Psoas muscle (tissue), 7 donors: ENCODE measurements at regions not wholly inside any gene's neighbourhood (a gene's known extent, or its start where the extent isn't known, plus 50 kb on each side); places are given as distances from the start of the nearest gene placed in this dataset.
A peak's percentile ranks its signal among the peaks of the same experiment; 100 is the strongest.

Source experiments
- ATAC-seq, 4 donors: fragments of 200-7000 bp; cut with Tn5 transposase; one replicate each; pipeline ENCODE4 v1.9.1; 2020; ENCODE audit warnings: moderate library complexity in 3 of 4, mild to moderate bottlenecking in 2 of 4
- DNase-seq, 2 donors: peaks; one replicate each; pipeline ENCODE4 v3.0.0-alpha.2; 2020
- H3K27ac ChIP-seq: fragments of 200-600 bp; one replicate; pipeline ENCODE4 v1.8.0; 2022
- H3K27me3 ChIP-seq, 3 donors: fragments of 200-600 bp in 1 of 3; one replicate each; pipeline versions ENCODE4 v1.6.1 to v1.8.0; 2013 to 2022; ENCODE audit warnings: low read length in 2 of 3, mild to moderate bottlenecking in 2 of 3, moderate library complexity in 1 of 3; ENCODE audit not compliant: insufficient read depth in 3 of 3
- H3K36me3 ChIP-seq, 2 donors: fragments of 200-600 bp in 1 of 2; one replicate each; pipeline versions ENCODE4 v1.6.1 to v1.8.0; 2013 to 2022; ENCODE audit warnings: low read depth in 1 of 2, mild to moderate bottlenecking in 1 of 2, moderate library complexity in 1 of 2; ENCODE audit not compliant: insufficient read depth in 1 of 2
- H3K4me1 ChIP-seq: fragments of 200-600 bp; one replicate; pipeline ENCODE4 v1.8.0; 2022
- H3K4me3 ChIP-seq: fragments of 200-600 bp; one replicate; pipeline ENCODE4 v1.8.0; 2022; ENCODE audit warnings: mild to moderate bottlenecking
- H3K9me3 ChIP-seq: fragments of 200-600 bp; one replicate; pipeline ENCODE4 v1.8.0; 2022
- WGBS, 3 donors: extraction: QIAGEN DNeasy Blood & Tissue Kit; methylation state at CpG; one replicate each; pipeline versions ENCODE4 v1.1.6 to v1.1.7; 2013; 5-methylcytosine and 5-hydroxymethylcytosine counted together
- intact Hi-C, 2 donors: fragments of 100-400 bp; cut with DNase I; formaldehyde crosslinking; loops; one replicate each; pipeline versions ENCODE4 v1.11.0 to v1.14.2; 2022
- TF ChIP-seq, protein P1 (sequence below): fragments of 200-600 bp; IDR thresholded peaks from one replicate; pipeline ENCODE4 v1.8.0; 2022; ENCODE audit warnings: antibody characterized with exemption
- donor health status: healthy with polysubstance abuse.
- donor health status: DM: no; HTN: no; CAD: no; lungs with moderate emphysema.
- donor health status: Bipolar disorder and iron deficiency.
- donor health status: healthy.
- donor health status: DM: yes; HTN: yes; CAD: no.
- donor health status: DM: no; HTN: no; CAD: no.
- donor health status: DM: yes; HTN: yes; CAD: no.

DNA sequence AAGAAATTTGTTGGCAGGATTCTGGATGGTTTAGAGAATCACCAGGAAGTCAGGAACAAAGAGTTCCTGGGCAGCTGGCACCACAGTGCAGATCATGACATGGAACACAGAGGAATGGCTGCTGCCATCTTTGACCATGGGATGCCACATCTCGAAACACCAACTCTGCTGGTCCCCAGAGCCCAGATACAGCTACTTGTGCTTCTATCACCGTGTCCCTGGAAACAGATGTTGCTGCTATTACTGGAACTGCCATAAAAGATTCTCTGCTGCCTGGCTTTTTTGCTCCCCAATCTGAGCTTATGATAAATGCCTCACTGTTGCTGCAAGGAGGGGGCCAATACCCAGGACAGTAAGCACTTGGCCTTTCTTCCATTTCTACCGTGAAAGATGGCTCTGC lies 185.2 kb downstream of the CSNK2A3 start:
- Histone ChIP-seq H3K4me3 (no peak overlapping the region), H3K27me3 (no peaks in the 10 kb centered on the region), H3K27ac (no peak overlapping the region), H3K4me1 (peaks cover 9% of the 10 kb centered on the region), H3K36me3 (no peaks in the 10 kb centered on the region), H3K9me3 (no peaks in the 10 kb centered on the region)
- TF ChIP-seq, protein P1, sequence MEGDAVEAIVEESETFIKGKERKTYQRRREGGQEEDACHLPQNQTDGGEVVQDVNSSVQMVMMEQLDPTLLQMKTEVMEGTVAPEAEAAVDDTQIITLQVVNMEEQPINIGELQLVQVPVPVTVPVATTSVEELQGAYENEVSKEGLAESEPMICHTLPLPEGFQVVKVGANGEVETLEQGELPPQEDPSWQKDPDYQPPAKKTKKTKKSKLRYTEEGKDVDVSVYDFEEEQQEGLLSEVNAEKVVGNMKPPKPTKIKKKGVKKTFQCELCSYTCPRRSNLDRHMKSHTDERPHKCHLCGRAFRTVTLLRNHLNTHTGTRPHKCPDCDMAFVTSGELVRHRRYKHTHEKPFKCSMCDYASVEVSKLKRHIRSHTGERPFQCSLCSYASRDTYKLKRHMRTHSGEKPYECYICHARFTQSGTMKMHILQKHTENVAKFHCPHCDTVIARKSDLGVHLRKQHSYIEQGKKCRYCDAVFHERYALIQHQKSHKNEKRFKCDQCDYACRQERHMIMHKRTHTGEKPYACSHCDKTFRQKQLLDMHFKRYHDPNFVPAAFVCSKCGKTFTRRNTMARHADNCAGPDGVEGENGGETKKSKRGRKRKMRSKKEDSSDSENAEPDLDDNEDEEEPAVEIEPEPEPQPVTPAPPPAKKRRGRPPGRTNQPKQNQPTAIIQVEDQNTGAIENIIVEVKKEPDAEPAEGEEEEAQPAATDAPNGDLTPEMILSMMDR: no peak
- WGBS, 3 donors: 25 to 33% (median 31%) methylated on average over 3 of the region's 3 CpGs
- DNase-seq (no peak), ATAC-seq (no peak)
- intact Hi-C loops: no loop called here

DNA sequence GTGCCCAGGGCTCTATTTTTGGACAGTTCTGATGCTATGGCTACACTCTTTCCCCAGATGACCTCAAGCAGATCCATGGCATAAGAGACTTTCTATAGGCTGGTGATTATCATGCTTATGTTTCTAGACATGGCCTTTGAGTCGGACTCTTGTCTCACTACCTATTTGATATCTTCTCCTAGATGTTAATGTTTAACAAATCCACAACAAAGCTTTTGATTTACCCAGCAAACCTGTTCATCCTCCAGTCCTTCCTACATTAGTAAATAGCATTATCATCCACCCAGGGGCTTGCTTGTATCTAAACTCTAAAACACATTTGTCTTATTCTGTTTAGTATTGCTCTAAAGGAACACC lies 188.7 kb downstream of the CSNK2A3 start:
- ATAC-seq (no peak), DNase-seq (no peak)
- H3K27ac ChIP-seq: no peak overlapping the region
- H3K36me3 ChIP-seq: no peaks in the 10 kb centered on the region
- no peaks in the 10 kb centered on the region for H3K9me3 ChIP-seq
- no peaks in the 10 kb centered on the region for H3K27me3 ChIP-seq
- intact Hi-C loops: no loop called here
- 89 to 97% (median 91%) methylated on average over 1 of the region's 1 CpG for WGBS, 3 donors
- H3K4me1 ChIP-seq: no peaks in the 10 kb centered on the region
- TF ChIP-seq, protein P1: no peak
- H3K4me3 ChIP-seq: no peak overlapping the region

GRCh38 chr11:11163669-11164333 lies 189.2 kb downstream of the CSNK2A3 start:
- intact Hi-C loops: no loop called here
- H3K9me3 ChIP-seq: no peaks in the 10 kb centered on the region
- H3K4me1 ChIP-seq: no peaks in the 10 kb centered on the region
- WGBS, 3 donors: 17 to 43% (median 20%) methylated on average over 4 of the region's 4 CpGs
- no peak overlapping the region for H3K4me3 ChIP-seq
- ATAC-seq (peak; percentile 42 to 73 (median 55)), DNase-seq (no peak)
- H3K27ac ChIP-seq: no peak overlapping the region
- TF ChIP-seq, protein P1: no peak
- no peaks in the 10 kb centered on the region for H3K27me3 ChIP-seq
- no peaks in the 10 kb centered on the region for H3K36me3 ChIP-seq

- DNase-seq (no peak), ATAC-seq (peak in 3 of 4 donors; percentile 42 to 58 (median 57))
- 39 to 53% (median 51%) methylated on average over 5 of the region's 5 CpGs for WGBS, 3 donors
- no peaks in the 10 kb centered on the region for H3K36me3 ChIP-seq
- H3K27me3 ChIP-seq: no peaks in the 10 kb centered on the region
- H3K27ac ChIP-seq: no peak overlapping the region
- TF ChIP-seq, protein P1: peak; percentile 4
- no peak overlapping the region for H3K4me3 ChIP-seq
- H3K4me1 ChIP-seq: no peaks in the 10 kb centered on the region
- intact Hi-C loops: no loop called here
- no peaks in the 10 kb centered on the region for H3K9me3 ChIP-seq
Measured at GRCh38 chr11:11163236-11163635, 189.8 kb downstream of the CSNK2A3 start.

GRCh38 chr11:11157185-11157584 lies 195.9 kb downstream of the CSNK2A3 start:
- Histone ChIP-seq H3K36me3 (no peaks in the 10 kb centered on the region), H3K4me3 (no peak overlapping the region), H3K9me3 (no peaks in the 10 kb centered on the region), H3K27ac (no peak overlapping the region), H3K27me3 (no peaks in the 10 kb centered on the region), H3K4me1 (no peaks in the 10 kb centered on the region)
- no peak for DNase-seq
- TF ChIP-seq, protein P1: peak; percentile 47
- WGBS, 3 donors: 84 to 89% (median 85%) methylated on average over 7 of the region's 7 CpGs
- ATAC-seq: peak; percentile 34 to 91 (median 78)
- intact Hi-C loops: loop anchor here (5.0 kb wide), 1 partner anchor 120 kb away; no protein-coding TSS in a partner anchor
